ENCODE measurements at regions not wholly inside any gene's neighbourhood (a gene's known extent, or its start where the extent isn't known, plus 50 kb on each side); places are given as distances from the start of the nearest gene placed in this dataset.

DNA sequence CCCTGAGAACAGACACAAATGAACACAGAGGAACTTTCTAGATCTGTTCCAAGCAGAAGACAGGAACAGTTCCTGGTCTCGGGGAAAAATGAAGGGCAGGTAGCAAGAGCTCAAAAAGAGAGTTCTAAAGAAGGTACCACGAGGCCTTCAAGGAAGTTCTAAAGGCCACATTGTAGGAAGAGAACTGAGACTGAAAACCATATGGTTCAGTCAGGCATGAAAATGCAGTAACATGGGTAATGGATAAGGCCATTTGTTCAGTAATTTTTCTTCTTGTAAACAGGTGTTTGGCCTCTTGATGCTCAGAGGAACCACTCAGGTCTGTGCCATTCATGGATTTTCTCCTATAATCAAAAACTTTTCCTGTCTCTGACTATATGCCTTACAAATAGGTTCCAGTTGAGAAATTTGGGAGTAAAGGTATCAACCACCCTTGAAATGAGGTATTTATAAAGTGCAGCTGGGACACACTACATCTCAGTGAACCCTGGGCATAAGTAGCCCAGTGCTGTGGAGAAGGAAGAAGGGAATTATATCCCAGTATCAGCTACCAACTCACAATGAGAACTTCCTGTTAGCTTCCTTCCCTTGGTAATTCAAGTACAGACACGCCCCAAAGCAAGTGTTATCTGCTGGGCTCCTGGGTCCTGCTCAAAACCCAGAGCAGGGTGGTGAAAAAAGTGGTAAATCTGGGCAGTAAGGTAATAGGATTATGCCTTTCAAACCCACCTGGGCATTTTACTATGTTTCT, 277.9 kb downstream of the KLHL13 start:
- TF ChIP-seq CTCF (IDR thresholded peaks at IDR 0.05): no peak
- no peak for TF ChIP-seq POLR2A (IDR thresholded peaks at IDR 0.05)
